MCF 10A (cell line): ENCODE measurements at regions not wholly inside any gene's neighbourhood (a gene's known extent, or its start where the extent isn't known, plus 50 kb on each side); places are given as distances from the start of the nearest gene placed in this dataset.

ENCODE experiments used
- BruUV-seq: library from RNA; stranded (reverse); fragments of 400-500 nt; replicated peaks from 2 replicates; lab custom pipeline; 2021; lab: Mats Ljungman, UMichigan
- CTCF ChIA-PET: fragments of 300-600 bp; sonication (Branson Sonifier 250); formaldehyde crosslinking; extraction: SDS; loops from one replicate; lab custom pipeline; 2021; ENCODE audit warnings: antibody characterized with exemption, inconsistent platforms; lab: Yijun Ruan, JAX
- POLR2A ChIA-PET: fragments of 300-600, 350-650 bp; sonication (Branson Sonifier 250); formaldehyde crosslinking; extraction: SDS; loops from one replicate; lab custom pipeline; 2020; ENCODE audit warnings: antibody characterized with exemption, inconsistent platforms; lab: Yijun Ruan, JAX
- DNase-seq: peaks from one replicate; pipeline ENCODE4 v3.0.0-alpha.2; 2018; ENCODE audit not compliant: unreplicated experiment
- H3K27ac Mint-ChIP-seq: one replicate; pipeline ENCODE4 v1.8.0; 2022; ENCODE audit warnings: mild to moderate bottlenecking, low read depth, mixed read lengths; ENCODE audit not compliant: unreplicated experiment
- H3K27me3 Mint-ChIP-seq: one replicate; pipeline ENCODE4 v1.8.0; 2022; ENCODE audit warnings: mixed read lengths; ENCODE audit not compliant: insufficient read depth, unreplicated experiment
- H3K36me3 Mint-ChIP-seq: one replicate; pipeline ENCODE4 v1.8.0; 2022; ENCODE audit warnings: mild to moderate bottlenecking, moderate library complexity, mixed read lengths; ENCODE audit not compliant: insufficient read depth, unreplicated experiment
- H3K4me1 Mint-ChIP-seq: one replicate; pipeline ENCODE4 v1.8.0; 2022; ENCODE audit warnings: mixed read lengths; ENCODE audit not compliant: insufficient read depth, unreplicated experiment
- H3K4me3 Mint-ChIP-seq: one replicate; pipeline ENCODE4 v1.8.0; 2022; ENCODE audit warnings: mild to moderate bottlenecking, moderate library complexity, mixed read lengths; ENCODE audit not compliant: unreplicated experiment
- H3K9me3 Mint-ChIP-seq: one replicate; pipeline ENCODE4 v1.8.0; 2022; ENCODE audit warnings: mixed read lengths; ENCODE audit not compliant: unreplicated experiment
- intact Hi-C: fragments of 100-400 bp; cut with micrococcal nuclease; formaldehyde crosslinking; loops from 2 replicates; pipeline ENCODE4 v1.14.1; 2022
- TF ChIP-seq, protein P1 (sequence below): fragments of 200-600 bp; IDR thresholded peaks from one replicate; pipeline ENCODE4 v1.8.0; 2022; ENCODE audit warnings: antibody characterized with exemption, mild to moderate bottlenecking; ENCODE audit not compliant: unreplicated experiment

GRCh38 chr7:26614503-26614902 lies 249.9 kb downstream of the SKAP2 start:
- CTCF ChIA-PET, result interaction anchor here (0.7 kb wide), 2 partner anchors 531 to 1725 kb away, joined by 3 to 4 read pairs; no protein-coding TSS in a partner anchor
- TF ChIP-seq, protein P1, sequence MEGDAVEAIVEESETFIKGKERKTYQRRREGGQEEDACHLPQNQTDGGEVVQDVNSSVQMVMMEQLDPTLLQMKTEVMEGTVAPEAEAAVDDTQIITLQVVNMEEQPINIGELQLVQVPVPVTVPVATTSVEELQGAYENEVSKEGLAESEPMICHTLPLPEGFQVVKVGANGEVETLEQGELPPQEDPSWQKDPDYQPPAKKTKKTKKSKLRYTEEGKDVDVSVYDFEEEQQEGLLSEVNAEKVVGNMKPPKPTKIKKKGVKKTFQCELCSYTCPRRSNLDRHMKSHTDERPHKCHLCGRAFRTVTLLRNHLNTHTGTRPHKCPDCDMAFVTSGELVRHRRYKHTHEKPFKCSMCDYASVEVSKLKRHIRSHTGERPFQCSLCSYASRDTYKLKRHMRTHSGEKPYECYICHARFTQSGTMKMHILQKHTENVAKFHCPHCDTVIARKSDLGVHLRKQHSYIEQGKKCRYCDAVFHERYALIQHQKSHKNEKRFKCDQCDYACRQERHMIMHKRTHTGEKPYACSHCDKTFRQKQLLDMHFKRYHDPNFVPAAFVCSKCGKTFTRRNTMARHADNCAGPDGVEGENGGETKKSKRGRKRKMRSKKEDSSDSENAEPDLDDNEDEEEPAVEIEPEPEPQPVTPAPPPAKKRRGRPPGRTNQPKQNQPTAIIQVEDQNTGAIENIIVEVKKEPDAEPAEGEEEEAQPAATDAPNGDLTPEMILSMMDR, result no peak
- Mint-ChIP-seq H3K36me3 (peaks cover 4% of the 10 kb centered on the region), H3K4me3 (no peak overlapping the region), H3K27me3 (no peaks in the 10 kb centered on the region), H3K4me1 (peaks cover 14% of the 10 kb centered on the region), H3K9me3 (peaks cover 21% of the 10 kb centered on the region), H3K27ac (no peak overlapping the region)
- POLR2A ChIA-PET, result no interaction called here
- DNase-seq, result no peak
- intact Hi-C loops, result no loop called here
- BruUV-seq, result no TSS peak

GRCh38 chr7:26616235-26616634 lies 248.2 kb downstream of the SKAP2 start:
- DNase-seq, result peak; percentile 67
- intact Hi-C loops, result no loop called here
- H3K4me3 Mint-ChIP-seq, result no peak overlapping the region
- peak overlapping the region; percentile 32 for H3K27ac Mint-ChIP-seq
- BruUV-seq, result no TSS peak
- peaks cover 14% of the 10 kb centered on the region for H3K4me1 Mint-ChIP-seq
- ChIA-PET POLR2A (interaction anchor here (1.1 kb wide), 1 partner anchor 17 kb away, joined by 3 read pairs; no protein-coding TSS in a partner anchor), CTCF (no interaction called here)
- H3K36me3 Mint-ChIP-seq, result peaks cover 4% of the 10 kb centered on the region
- TF ChIP-seq, protein P1, result no peak
- peaks cover 21% of the 10 kb centered on the region for H3K9me3 Mint-ChIP-seq
- no peaks in the 10 kb centered on the region for H3K27me3 Mint-ChIP-seq

- TF ChIP-seq, protein P1, result no peak
- ChIA-PET CTCF (no interaction called here), POLR2A (no interaction called here)
- no peaks in the 10 kb centered on the region for H3K27me3 Mint-ChIP-seq
- H3K9me3 Mint-ChIP-seq, result peaks cover 21% of the 10 kb centered on the region
- DNase-seq, result no peak
- intact Hi-C loops, result no loop called here
- peaks cover 4% of the 10 kb centered on the region for H3K36me3 Mint-ChIP-seq
- no peak overlapping the region for H3K27ac Mint-ChIP-seq
- H3K4me3 Mint-ChIP-seq, result no peak overlapping the region
- peaks cover 14% of the 10 kb centered on the region for H3K4me1 Mint-ChIP-seq
- no TSS peak for BruUV-seq
These were observed 247.3 kb downstream of the SKAP2 start for GRCh38 chr7:26617066-26617465.
